Small intestine (tissue), 7 donors: ENCODE measurements at regions not wholly inside any gene's neighbourhood (a gene's known extent, or its start where the extent isn't known, plus 50 kb on each side); places are given as distances from the start of the nearest gene placed in this dataset.

Experiments used
- DNase-seq, 2 donors: peaks; one replicate each; pipeline versions ENCODE4 v3.0.0 to v3.0.0-alpha.2; 2013
- FAIRE-seq: peaks from 2 replicates; lab custom pipeline; 2012; peaks lifted over from hg19 to GRCh38; lab: Jason Lieb, UNC
- H3K27ac ChIP-seq, 3 donors: one replicate each; pipeline ENCODE4 v1.5.1; 2013; ENCODE audit warnings: low read length in 2 of 3, mild to moderate bottlenecking in 2 of 3, control low read depth in 1 of 3, inconsistent platforms in 1 of 3, low read depth in 1 of 3, moderate library complexity in 1 of 3
- H3K27me3 ChIP-seq, 3 donors: one replicate each; pipeline ENCODE4 v1.6.1; 2013; ENCODE audit warnings: low read length in 3 of 3, inconsistent platforms in 1 of 3; ENCODE audit not compliant: control insufficient read depth in 3 of 3, insufficient read depth in 3 of 3
- H3K36me3 ChIP-seq, 3 donors: one replicate each; pipeline ENCODE4 v1.6.1; 2013; ENCODE audit warnings: low read length in 3 of 3, inconsistent platforms in 1 of 3, low read depth in 1 of 3, mild to moderate bottlenecking in 1 of 3, moderate library complexity in 1 of 3; ENCODE audit not compliant: control insufficient read depth in 3 of 3, insufficient read depth in 2 of 3
- H3K4me1 ChIP-seq, 3 donors: one replicate each; pipeline ENCODE4 v1.6.1; 2013; ENCODE audit warnings: low read length in 2 of 3, inconsistent platforms in 1 of 3, low read depth in 1 of 3, mild to moderate bottlenecking in 1 of 3, moderate library complexity in 1 of 3; ENCODE audit not compliant: control insufficient read depth in 3 of 3, insufficient read depth in 2 of 3
- H3K4me3 ChIP-seq, 3 donors: one replicate each; pipeline ENCODE4 v1.5.1; 2013; ENCODE audit warnings: low read length in 3 of 3, control low read depth in 1 of 3, inconsistent platforms in 1 of 3, low read depth in 1 of 3, mild to moderate bottlenecking in 1 of 3, moderate library complexity in 1 of 3
- H3K9me3 ChIP-seq, 2 donors: one replicate each; pipeline ENCODE4 v1.6.1; 2013; ENCODE audit warnings: low read depth in 1 of 2, low read length in 1 of 2; ENCODE audit not compliant: control insufficient read depth in 2 of 2, insufficient read depth in 1 of 2
- WGBS, 3 donors: extraction: QIAGEN DNeasy Blood & Tissue Kit; methylation state at CpG; one replicate each; pipeline ENCODE4 v1.1.7; 2013; 5-methylcytosine and 5-hydroxymethylcytosine counted together
- donor health status: healthy with polysubstance abuse.
- donor health status: control.
- donor health status: control.
- donor health status: Bipolar disorder and iron deficiency.
- donor health status: healthy.

GRCh38 chr3:116836286-116836685, 126.7 kb downstream of the TUSC7 start:
- no peaks in the 10 kb centered on the region for H3K27me3 ChIP-seq
- H3K27ac ChIP-seq: no peak overlapping the region
- DNase-seq (no peak), FAIRE-seq (no peak)
- no peaks in the 10 kb centered on the region for H3K4me1 ChIP-seq
- H3K9me3 ChIP-seq: no peaks in the 10 kb centered on the region
- H3K36me3 ChIP-seq: no peaks in the 10 kb centered on the region
- 74 to 77% (median 74%) methylated on average over 2 of the region's 2 CpGs for WGBS, 3 donors
- H3K4me3 ChIP-seq: no peak overlapping the region

DNA sequence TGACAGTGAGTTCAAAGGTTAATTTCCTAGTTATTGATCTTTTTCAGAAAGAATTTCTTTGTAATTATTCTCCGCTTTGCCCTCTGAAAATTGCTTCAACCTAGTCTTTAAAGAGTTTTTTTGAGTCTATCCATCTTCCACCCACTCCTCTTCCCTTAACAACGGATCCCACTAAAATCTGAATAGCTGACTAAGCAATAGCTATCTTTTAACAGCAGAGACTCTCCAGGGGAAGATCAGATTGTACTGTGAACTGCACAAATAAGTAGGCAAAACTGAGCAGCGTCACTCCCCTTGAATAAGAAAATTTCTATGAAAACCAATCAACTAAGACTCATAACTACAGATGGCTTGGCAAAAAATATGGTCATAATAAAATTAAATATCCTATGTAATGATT, 127.9 kb downstream of the TUSC7 start:
- no peaks in the 10 kb centered on the region for H3K9me3 ChIP-seq
- H3K27ac ChIP-seq: no peak overlapping the region
- H3K36me3 ChIP-seq: no peaks in the 10 kb centered on the region
- H3K4me1 ChIP-seq: no peaks in the 10 kb centered on the region
- no peak for FAIRE-seq
- no peak for DNase-seq
- 55 to 73% (median 58%) methylated on average over 3 of the region's 3 CpGs for WGBS, 3 donors
- no peak overlapping the region for H3K4me3 ChIP-seq
- no peaks in the 10 kb centered on the region for H3K27me3 ChIP-seq

DNA sequence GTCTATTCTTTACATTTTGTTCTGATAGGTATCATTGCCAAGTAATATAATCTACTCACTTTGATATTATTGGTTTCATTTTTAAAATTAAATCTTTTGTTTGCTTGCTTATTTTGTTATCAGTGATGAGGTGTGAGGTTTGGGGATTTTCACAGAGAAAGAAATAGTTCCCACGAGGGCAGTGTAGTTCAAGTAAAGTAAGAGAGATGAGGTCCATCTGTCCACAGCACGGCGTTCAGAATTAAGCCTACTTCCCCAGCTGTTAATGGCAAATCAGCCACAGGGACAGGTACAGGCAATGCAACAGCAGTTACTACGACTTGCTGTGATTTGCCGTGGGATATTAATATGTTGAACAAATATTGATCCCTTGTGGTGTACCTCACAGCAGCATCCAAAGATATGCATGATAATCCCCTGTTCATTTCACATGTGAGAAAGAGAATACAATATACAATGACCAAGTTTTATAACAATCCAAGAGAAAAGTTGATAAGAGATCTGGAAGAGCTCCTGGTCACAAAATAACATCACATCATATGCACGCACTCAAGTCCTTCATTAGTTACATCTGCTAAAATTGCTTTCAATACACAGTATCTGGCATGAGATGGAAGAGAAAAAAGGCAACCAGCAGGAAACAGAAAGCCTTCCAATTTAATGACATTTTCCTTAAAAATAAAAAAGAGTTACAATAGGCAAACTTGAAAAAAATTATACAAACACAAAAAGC, 131.6 kb downstream of the TUSC7 start:
- Histone ChIP-seq H3K27me3 (no peaks in the 10 kb centered on the region), H3K36me3 (no peaks in the 10 kb centered on the region), H3K27ac (no peak overlapping the region), H3K9me3 (no peaks in the 10 kb centered on the region), H3K4me3 (no peak overlapping the region), H3K4me1 (no peaks in the 10 kb centered on the region)
- FAIRE-seq (no peak), DNase-seq (no peak)
- WGBS, 3 donors: 67 to 75% (median 73%) methylated on average over 6 of the region's 6 CpGs

DNA sequence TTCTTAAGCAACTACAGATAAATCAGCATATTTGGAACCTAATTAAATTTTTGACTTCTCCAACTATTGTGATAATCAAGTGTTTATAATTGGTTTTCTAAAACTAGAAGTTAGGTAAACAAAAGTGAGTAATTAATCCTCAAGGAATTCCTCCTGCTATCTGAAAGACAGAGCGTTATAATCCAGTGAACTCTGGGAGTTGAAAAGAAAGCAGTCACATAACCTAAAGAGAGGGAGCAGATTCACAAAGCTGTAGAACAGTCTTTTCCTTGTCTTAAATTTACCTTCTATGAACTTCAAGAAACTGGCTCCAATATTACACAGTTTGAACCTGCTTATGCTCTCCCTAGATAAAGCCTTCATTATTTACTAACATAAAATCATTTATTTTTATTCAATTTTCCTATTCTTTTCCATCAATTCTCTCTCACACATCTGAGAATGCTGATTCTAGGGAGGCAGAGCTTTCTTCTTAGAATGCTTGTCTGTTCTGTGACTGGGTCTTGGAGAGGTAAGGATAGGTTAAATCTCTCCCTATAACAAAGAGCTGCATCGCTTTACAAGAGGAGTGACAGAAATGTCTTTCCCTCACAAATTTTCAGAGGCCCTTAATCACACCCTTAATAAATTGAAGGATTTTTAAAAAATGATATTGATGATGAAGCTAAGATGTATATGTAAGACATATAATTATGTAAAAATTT, 132.8 kb downstream of the TUSC7 start:
- Histone ChIP-seq H3K4me1 (no peaks in the 10 kb centered on the region), H3K36me3 (no peaks in the 10 kb centered on the region), H3K9me3 (no peaks in the 10 kb centered on the region), H3K27me3 (no peaks in the 10 kb centered on the region), H3K27ac (no peak overlapping the region), H3K4me3 (no peak overlapping the region)
- WGBS, 3 donors: 17 to 26% (median 26%) methylated on average over 2 of the region's 2 CpGs
- DNase-seq: no peak
- no peak for FAIRE-seq

GRCh38 chr3:116848248-116848829, 138.8 kb downstream of the TUSC7 start:
- no peaks in the 10 kb centered on the region for H3K27me3 ChIP-seq
- H3K36me3 ChIP-seq: no peaks in the 10 kb centered on the region
- FAIRE-seq (no peak), DNase-seq (no peak)
- no peaks in the 10 kb centered on the region for H3K9me3 ChIP-seq
- 67 to 75% (median 69%) methylated on average over 3 of the region's 3 CpGs for WGBS, 3 donors
- H3K4me3 ChIP-seq: no peak overlapping the region
- no peaks in the 10 kb centered on the region for H3K4me1 ChIP-seq
- H3K27ac ChIP-seq: no peak overlapping the region

DNA sequence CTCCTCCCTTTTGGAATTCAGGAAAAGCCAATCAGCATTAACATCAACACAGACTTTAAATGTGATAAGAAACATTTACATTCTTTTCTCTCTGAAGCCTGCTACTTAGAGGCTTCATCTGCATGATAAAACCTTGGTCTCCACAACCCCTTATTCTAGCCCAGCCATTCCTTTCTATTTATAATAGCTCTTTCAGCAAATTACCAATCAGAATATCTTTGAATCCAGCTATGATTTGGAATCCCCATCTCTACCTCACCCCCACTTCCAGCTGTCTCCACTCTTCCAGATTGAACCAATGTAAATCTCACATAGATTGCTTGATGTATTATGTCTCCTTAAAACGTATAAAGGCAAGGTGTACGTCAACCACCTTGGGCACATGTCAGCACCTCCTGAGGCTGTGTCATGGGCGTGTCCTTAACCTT, 139.7 kb downstream of the TUSC7 start:
- Histone ChIP-seq H3K27me3 (no peaks in the 10 kb centered on the region), H3K4me1 (no peaks in the 10 kb centered on the region), H3K36me3 (no peaks in the 10 kb centered on the region), H3K9me3 (no peaks in the 10 kb centered on the region), H3K27ac (no peak overlapping the region), H3K4me3 (no peak overlapping the region)
- no peak for DNase-seq
- WGBS, 3 donors: 46 to 61% (median 47%) methylated on average over 3 of the region's 3 CpGs
- FAIRE-seq: no peak

DNA sequence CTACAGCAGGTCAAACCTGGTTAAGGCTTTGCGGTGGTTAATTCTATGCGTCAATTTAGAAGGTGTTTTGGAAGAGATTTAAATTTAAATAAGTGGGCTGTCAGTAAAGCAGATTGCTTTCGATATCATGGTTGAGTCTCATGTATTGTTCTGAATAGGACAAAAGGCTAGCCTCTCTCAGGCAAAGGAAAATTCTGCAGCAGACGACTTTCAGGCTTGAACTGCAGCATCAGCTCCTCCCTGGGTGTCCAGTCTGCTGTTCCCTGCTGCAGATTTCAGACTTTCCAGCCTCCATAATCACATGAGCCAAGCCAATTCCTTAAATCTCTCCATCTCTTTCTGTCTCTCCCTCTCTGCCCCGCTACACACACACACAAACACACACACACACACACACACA, 143.2 kb downstream of the TUSC7 start:
- no peak overlapping the region for H3K27ac ChIP-seq

DNA sequence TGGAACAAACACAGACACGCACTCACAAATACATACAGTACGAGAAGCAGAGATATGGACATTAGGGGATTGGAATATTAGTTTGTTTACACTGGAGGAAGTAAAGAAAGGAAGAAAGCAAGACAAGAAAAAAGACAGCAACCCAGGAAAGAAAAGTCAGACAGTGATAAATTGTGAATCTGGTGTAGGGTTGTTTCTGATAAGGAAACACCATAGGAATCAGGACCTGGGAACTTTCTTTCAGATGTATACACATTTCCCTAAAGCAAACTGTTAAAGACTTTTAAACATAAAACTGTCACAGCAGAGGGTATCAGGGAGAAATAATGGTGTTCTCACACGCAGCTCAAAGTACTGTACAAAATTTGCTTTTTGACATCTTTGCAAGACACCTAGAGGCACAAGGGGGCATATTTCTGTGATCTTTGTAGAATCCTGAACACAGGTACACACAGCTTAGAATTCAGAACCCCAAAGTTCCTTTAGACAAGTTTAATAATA, 153.7 kb downstream of the TUSC7 start:
- H3K4me3 ChIP-seq: no peak overlapping the region
- FAIRE-seq (no peak), DNase-seq (no peak)
- H3K27me3 ChIP-seq: no peaks in the 10 kb centered on the region
- H3K36me3 ChIP-seq: no peaks in the 10 kb centered on the region
- no peaks in the 10 kb centered on the region for H3K4me1 ChIP-seq
- H3K9me3 ChIP-seq: peaks cover 0 to 2% of the 10 kb centered on the region in 2 donors
- no peak overlapping the region for H3K27ac ChIP-seq
- 57 to 66% (median 66%) methylated on average over 3 of the region's 3 CpGs for WGBS, 3 donors

More for the DNA sequence above, 143.2 kb downstream of the TUSC7 start:
- 70 to 78% (median 77%) methylated on average over 5 of the region's 5 CpGs for WGBS, 3 donors
- Histone ChIP-seq H3K4me1 (no peaks in the 10 kb centered on the region), H3K36me3 (no peaks in the 10 kb centered on the region), H3K4me3 (no peak overlapping the region), H3K9me3 (no peaks in the 10 kb centered on the region), H3K27me3 (no peaks in the 10 kb centered on the region)
- DNase-seq: no peak
- no peak for FAIRE-seq
